Activated CD8-positive, alpha-beta memory T cell treated with anti-CD3 and anti-CD28 coated beads for 48 hours (primary cell): ENCODE measurements at regions not wholly inside any gene's neighbourhood (a gene's known extent, or its start where the extent isn't known, plus 50 kb on each side); places are given as distances from the start of the nearest gene placed in this dataset.

Source experiments
- DNase-seq, 3 experiments: peaks; one replicate each; pipeline ENCODE4 v3.0.0-alpha.2; 2020; ENCODE audit warnings: low read depth in 2 of 3, low spot score in 2 of 3

- DNase-seq: no peak
Observed at GRCh38 chr14:22456998-22457594, 131.9 kb downstream of the DAD1 start.

GRCh38 chr14:22456421-22456820, 132.6 kb downstream of the DAD1 start:
- DNase-seq: no peak

- no peak for DNase-seq
Observed at GRCh38 chr14:22452330-22452729, 136.7 kb downstream of the DAD1 start.

- no peak for DNase-seq
Observed at GRCh38 chr14:22450266-22450665, 138.8 kb downstream of the DAD1 start.

GRCh38 chr14:22449600-22449905, 139.5 kb downstream of the DAD1 start:
- no peak for DNase-seq

- no peak for DNase-seq
Observed at GRCh38 chr14:22448905-22449599, 140.0 kb downstream of the DAD1 start.

- no peak for DNase-seq
Observed at GRCh38 chr14:22448035-22448904, 140.8 kb downstream of the DAD1 start.

GRCh38 chr14:22438742-22439141, 150.3 kb downstream of the DAD1 start:
- no peak for DNase-seq

- DNase-seq: no peak
Observed at GRCh38 chr14:22434901-22435550, 154.0 kb downstream of the DAD1 start.

- no peak for DNase-seq
Observed at GRCh38 chr14:22434030-22434429, 155.0 kb downstream of the DAD1 start.

GRCh38 chr14:22433069-22433468, 156.0 kb downstream of the DAD1 start:
- no peak for DNase-seq

GRCh38 chr14:22432348-22432976, 156.6 kb downstream of the DAD1 start:
- DNase-seq: no peak

- no peak for DNase-seq
Observed at GRCh38 chr14:22429546-22430294, 159.3 kb downstream of the DAD1 start.

GRCh38 chr14:22428700-22429291, 160.2 kb downstream of the DAD1 start:
- no peak for DNase-seq

GRCh38 chr14:22427771-22428231, 161.2 kb downstream of the DAD1 start:
- no peak for DNase-seq

- DNase-seq: no peak
Observed at GRCh38 chr14:22426711-22427110, 162.3 kb downstream of the DAD1 start.

GRCh38 chr14:22423958-22424357, 165.1 kb downstream of the DAD1 start:
- no peak for DNase-seq

GRCh38 chr14:22422238-22422637, 166.8 kb downstream of the DAD1 start:
- DNase-seq: no peak

- no peak for DNase-seq
Observed at GRCh38 chr14:22420598-22421186, 168.3 kb downstream of the DAD1 start.

- DNase-seq: no peak
Observed at GRCh38 chr14:22419620-22420019, 169.4 kb downstream of the DAD1 start.
